KMS-11 (cell line): ENCODE measurements at regions not wholly inside any gene's neighbourhood (a gene's known extent, or its start where the extent isn't known, plus 50 kb on each side); places are given as distances from the start of the nearest gene placed in this dataset.

ENCODE experiments used
- H2AFZ ChIP-seq: fragments of 200-600 bp; sonication (generic); 2 replicates; pipeline ENCODE4 v1.6.1; 2016; ENCODE audit warnings: antibody characterized with exemption, mixed run types, low read depth
- H3K27ac ChIP-seq: fragments of 200-600 bp; sonication (generic); 2 replicates; pipeline ENCODE4 v1.6.1; 2016; ENCODE audit warnings: mild to moderate bottlenecking, mixed run types
- H3K27me3 ChIP-seq: fragments of 200-600 bp; sonication (generic); 2 replicates; pipeline ENCODE4 v1.6.1; 2017; ENCODE audit warnings: mild to moderate bottlenecking, low read depth, mixed run types, moderate library complexity; ENCODE audit not compliant: insufficient read depth
- H3K36me3 ChIP-seq: fragments of 200-600 bp; sonication (generic); 2 replicates; pipeline ENCODE4 v1.6.1; 2017; ENCODE audit warnings: mild to moderate bottlenecking, mixed run types; ENCODE audit not compliant: insufficient read depth
- H3K4me1 ChIP-seq: fragments of 200-600 bp; sonication (generic); 2 replicates; pipeline ENCODE4 v1.6.1; 2016; ENCODE audit warnings: mild to moderate bottlenecking, low read depth, mixed run types; ENCODE audit not compliant: poor library complexity, severe bottlenecking
- H3K4me2 ChIP-seq: fragments of 200-600 bp; sonication (generic); 2 replicates; pipeline ENCODE4 v1.7.0; 2016; ENCODE audit warnings: mild to moderate bottlenecking, mixed run types
- H3K4me3 ChIP-seq: fragments of 200-600 bp; sonication (generic); IDR thresholded peaks from 2 replicates; pipeline ENCODE4 v1.6.1; 2017; ENCODE audit warnings: low read depth, low read length, mixed read lengths; ENCODE audit not compliant: insufficient read depth
- H3K79me2 ChIP-seq: fragments of 200-600 bp; sonication (generic); 2 replicates; pipeline ENCODE4 v1.6.1; 2016; ENCODE audit warnings: low read depth, mixed run types; ENCODE audit not compliant: insufficient read depth
- H3K9ac ChIP-seq: fragments of 200-600 bp; sonication (generic); 2 replicates; pipeline ENCODE4 v1.6.1; 2016; ENCODE audit warnings: mild to moderate bottlenecking, mixed run types
- H4K20me1 ChIP-seq: fragments of 200-600 bp; sonication (generic); 2 replicates; pipeline ENCODE4 v1.6.1; 2016; ENCODE audit warnings: mild to moderate bottlenecking, mixed run types; ENCODE audit not compliant: insufficient read depth
- CTCF ChIP-seq: fragments of 200-600 bp; sonication (generic); conservative IDR thresholded peaks from 2 replicates; pipeline ENCODE4 v1.6.1; 2017; ENCODE audit warnings: low read depth, mild to moderate bottlenecking, antibody characterized with exemption, low read length, moderate library complexity, mixed read lengths

DNA sequence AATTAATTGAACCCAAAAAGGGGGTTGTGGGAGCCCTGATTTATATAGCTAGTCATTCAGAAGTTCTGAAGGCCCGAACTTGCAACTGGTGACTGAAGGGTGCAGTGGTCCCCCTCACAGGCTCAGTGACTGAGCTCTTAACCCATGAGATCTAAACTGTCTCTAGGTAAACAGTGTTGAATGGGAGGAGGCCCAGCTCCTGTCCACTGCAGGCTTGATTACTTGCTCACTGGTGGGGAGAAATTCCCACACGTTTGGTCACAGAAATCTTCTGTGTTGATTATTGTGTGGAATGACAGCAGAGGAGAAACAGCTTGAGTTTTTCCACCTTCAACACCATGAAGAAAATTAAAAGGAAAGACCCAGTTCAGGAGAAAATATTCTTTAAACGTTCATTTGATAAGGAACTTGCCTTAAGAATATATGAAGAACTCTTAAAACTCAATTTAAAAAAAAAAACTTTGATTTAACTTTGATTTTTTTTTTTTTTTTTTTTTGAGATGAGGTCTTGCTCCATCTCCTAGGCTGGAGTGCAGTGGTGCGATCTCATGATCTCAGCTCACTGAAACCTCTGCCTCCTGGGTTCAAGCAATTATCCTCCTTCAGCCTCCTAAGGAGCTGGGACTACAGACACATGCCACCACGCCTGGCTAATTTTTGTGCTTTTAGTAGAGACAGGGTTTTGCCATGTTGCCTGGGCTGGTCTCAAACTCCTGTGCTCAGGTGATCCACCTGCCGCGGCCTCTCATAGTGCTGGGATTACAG, 249.3 kb downstream of the UQCRFS1 start:
- Histone ChIP-seq H3K4me2 (no peak overlapping the region), H3K9ac (no peak overlapping the region), H3K4me1 (no peaks in the 10 kb centered on the region), H3K27me3 (no peaks in the 10 kb centered on the region), H4K20me1 (no peaks in the 10 kb centered on the region), H3K4me3 (no peak overlapping the region), H3K27ac (no peak overlapping the region), H2AFZ (no peak overlapping the region), H3K36me3 (no peaks in the 10 kb centered on the region), H3K79me2 (no peaks in the 10 kb centered on the region)
- TF ChIP-seq CTCF: no peak

DNA sequence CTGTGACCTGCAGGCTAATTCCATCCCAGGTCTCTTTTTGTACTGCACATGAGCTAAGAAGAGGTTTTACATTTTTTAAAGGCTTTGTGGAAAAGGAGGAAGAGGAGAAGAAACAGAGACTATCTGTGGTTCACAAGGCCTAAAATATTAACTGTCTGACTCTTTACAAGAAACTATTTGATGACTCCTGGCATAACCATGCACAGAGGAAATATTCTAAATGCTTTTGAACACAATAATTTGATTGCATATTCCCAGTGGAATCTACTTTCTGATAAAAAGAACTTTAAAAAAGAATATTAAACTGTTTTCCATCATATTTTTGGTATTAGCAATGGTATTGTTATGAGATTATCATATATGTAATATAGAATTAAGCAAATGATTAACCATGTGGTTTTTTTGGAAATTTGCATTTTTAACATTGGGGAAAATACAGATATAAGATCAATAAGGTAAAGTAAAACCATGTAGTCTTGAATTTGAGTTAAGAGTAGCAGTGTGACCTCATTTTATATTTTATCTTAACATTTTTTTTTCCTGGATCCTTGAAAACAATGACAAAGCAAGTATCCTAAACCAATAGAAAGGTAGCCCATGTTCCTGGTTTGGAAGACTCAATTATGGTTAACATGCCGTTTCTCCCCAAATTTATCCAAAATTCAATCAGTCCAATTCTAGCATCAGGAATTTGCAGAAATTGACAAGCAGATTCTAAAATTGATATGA, 251.0 kb downstream of the UQCRFS1 start:
- Histone ChIP-seq H3K27me3 (no peaks in the 10 kb centered on the region), H3K4me3 (no peak overlapping the region), H3K36me3 (no peaks in the 10 kb centered on the region), H2AFZ (no peak overlapping the region), H3K27ac (no peak overlapping the region), H3K79me2 (no peaks in the 10 kb centered on the region), H4K20me1 (no peaks in the 10 kb centered on the region), H3K4me1 (no peaks in the 10 kb centered on the region), H3K4me2 (no peak overlapping the region), H3K9ac (no peak overlapping the region)
- TF ChIP-seq CTCF: no peak

DNA sequence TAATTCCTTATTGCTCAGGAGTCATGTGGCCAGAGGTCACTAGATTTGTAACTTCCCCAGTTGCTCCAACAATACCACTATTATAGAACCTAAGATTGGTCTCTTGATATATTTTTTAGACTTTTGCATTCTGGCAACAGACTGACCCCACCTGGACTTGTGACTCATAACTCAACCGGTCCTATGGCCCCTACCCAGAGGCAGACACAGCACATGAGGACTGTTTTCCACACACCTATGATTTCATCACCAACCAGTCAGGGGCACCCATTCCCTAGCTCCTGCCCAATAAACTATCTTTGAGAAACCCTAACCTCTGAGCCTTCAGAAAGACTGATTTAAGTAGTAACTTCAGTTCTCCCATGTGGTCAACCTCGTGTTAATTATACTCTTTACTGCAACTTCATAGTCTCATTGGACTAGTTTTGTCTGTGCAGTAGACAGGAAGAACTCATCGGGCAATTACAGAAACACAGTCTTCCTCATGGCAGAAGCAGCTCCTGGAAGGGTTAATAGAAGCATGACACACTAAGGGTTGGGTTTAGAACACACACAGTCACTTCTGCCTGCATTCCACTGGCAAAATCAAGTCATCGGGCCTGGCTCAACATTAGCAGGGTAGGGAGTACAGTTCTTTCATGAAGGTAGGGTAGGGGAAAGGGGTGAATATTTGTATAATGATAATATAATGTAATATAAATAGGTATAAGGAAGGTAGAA, 251.8 kb downstream of the UQCRFS1 start:
- H3K27ac ChIP-seq: no peak overlapping the region
- H3K4me2 ChIP-seq: no peak overlapping the region
- H3K36me3 ChIP-seq: no peaks in the 10 kb centered on the region
- H2AFZ ChIP-seq: no peak overlapping the region
- H3K79me2 ChIP-seq: no peaks in the 10 kb centered on the region
- no peak overlapping the region for H3K9ac ChIP-seq
- H4K20me1 ChIP-seq: no peaks in the 10 kb centered on the region
- TF ChIP-seq CTCF: no peak
- no peaks in the 10 kb centered on the region for H3K4me1 ChIP-seq
- H3K4me3 ChIP-seq: no peak overlapping the region
- no peaks in the 10 kb centered on the region for H3K27me3 ChIP-seq

DNA sequence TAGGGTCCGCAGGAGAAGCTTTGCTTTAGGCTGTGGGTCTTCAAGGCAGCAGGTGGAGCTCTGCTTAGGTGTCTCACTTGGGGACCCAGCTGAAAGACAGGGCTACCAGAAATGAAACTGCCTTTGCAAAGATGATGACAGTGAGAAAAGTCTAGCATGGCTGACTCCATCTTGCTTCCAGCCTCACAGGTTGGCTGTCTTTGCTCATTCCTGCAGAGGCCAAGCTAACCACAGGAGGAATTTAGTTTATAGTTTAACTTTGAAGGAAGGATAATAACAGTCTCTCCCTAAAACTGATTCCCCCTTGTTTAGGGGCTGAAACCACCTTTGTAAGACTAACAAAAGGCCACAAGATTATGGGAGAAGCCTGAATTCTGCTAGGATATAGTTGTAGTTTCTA, 252.4 kb downstream of the UQCRFS1 start:
- no peak for TF ChIP-seq CTCF
- H3K27ac ChIP-seq: no peak overlapping the region

More for the DNA sequence above, 252.4 kb downstream of the UQCRFS1 start:
- Histone ChIP-seq H2AFZ (no peak overlapping the region), H3K36me3 (no peaks in the 10 kb centered on the region), H3K4me2 (no peak overlapping the region), H3K79me2 (no peaks in the 10 kb centered on the region), H3K9ac (no peak overlapping the region), H3K4me3 (no peak overlapping the region), H3K27me3 (no peaks in the 10 kb centered on the region), H3K4me1 (no peaks in the 10 kb centered on the region), H4K20me1 (no peaks in the 10 kb centered on the region)
